SK-N-SH treated with all-trans-retinoic acid at 6 μM for 48 hours (cell line): ENCODE measurements at regions not wholly inside any gene's neighbourhood (a gene's known extent, or its start where the extent isn't known, plus 50 kb on each side); places are given as distances from the start of the nearest gene placed in this dataset.

ENCODE experiments used
- ATAC-seq: fragments of 200-7000 bp; cut with Tn5 transposase; 3 replicates; pipeline ENCODE4 v1.9.1; 2020; ENCODE audit warnings: mild to moderate bottlenecking, moderate library complexity
- ARNTL ChIP-seq: fragments of 450-650 bp; formaldehyde crosslinking; IDR thresholded peaks from 2 replicates; pipeline ENCODE4 v1.5.0; 2020; ENCODE audit warnings: low read depth, mild to moderate bottlenecking, moderate library complexity, borderline replicate concordance
- BACH2 ChIP-seq: fragments of 250-450 bp; sonication (Bioruptor Pico); IDR thresholded peaks from 2 replicates; pipeline ENCODE4 v1.9.0; 2021; ENCODE audit warnings: mild to moderate bottlenecking, borderline replicate concordance
- CSDC2 ChIP-seq: fragments of 250-450 bp; sonication (Bioruptor Pico); IDR thresholded peaks from 2 replicates; pipeline ENCODE4 v1.5.0; 2020; ENCODE audit warnings: mild to moderate bottlenecking, moderate library complexity
- GLIS3 ChIP-seq: fragments of 250-450 bp; sonication (Bioruptor Pico); IDR thresholded peaks from 2 replicates; pipeline ENCODE4 v1.5.0; 2020; ENCODE audit warnings: mild to moderate bottlenecking, moderate library complexity
- ISL1 ChIP-seq: fragments of 250-450 bp; sonication (Bioruptor Pico); IDR thresholded peaks from 2 replicates; pipeline ENCODE4 v2.1.2; 2022; ENCODE audit warnings: mild to moderate bottlenecking, moderate library complexity
- OSR1 ChIP-seq: fragments of 250-450 bp; sonication (Bioruptor Pico); IDR thresholded peaks from 2 replicates; pipeline ENCODE4 v1.8.0; 2022; ENCODE audit warnings: moderate library complexity, mild to moderate bottlenecking, inconsistent platforms
- POU6F1 ChIP-seq: fragments of 250-450 bp; sonication (Bioruptor Pico); IDR thresholded peaks from 2 replicates; pipeline ENCODE4 v1.8.0; 2021; ENCODE audit warnings: low read depth, mild to moderate bottlenecking, moderate library complexity, borderline replicate concordance
- PPARA ChIP-seq: fragments of 250-450 bp; sonication (Bioruptor Pico); IDR thresholded peaks from 2 replicates; pipeline ENCODE4 v1.5.0; 2020; ENCODE audit warnings: mild to moderate bottlenecking, borderline replicate concordance
- RARB ChIP-seq: fragments of 250-450 bp; sonication (Bioruptor Pico); IDR thresholded peaks from 2 replicates; pipeline ENCODE4 v1.8.0; 2021; ENCODE audit warnings: mild to moderate bottlenecking, moderate library complexity
- TCF4 ChIP-seq: fragments of 250-450 bp; sonication (Bioruptor Pico); IDR thresholded peaks from 2 replicates; pipeline ENCODE4 v1.8.0; 2021; ENCODE audit warnings: mild to moderate bottlenecking, moderate library complexity, borderline replicate concordance
- TOX ChIP-seq: fragments of 250-450 bp; sonication (Bioruptor Pico); IDR thresholded peaks from 2 replicates; pipeline ENCODE4 v1.8.0; 2021; ENCODE audit warnings: mild to moderate bottlenecking, moderate library complexity, borderline replicate concordance
- ZC3H10 ChIP-seq: fragments of 250-450 bp; sonication (Bioruptor Pico); IDR thresholded peaks from 2 replicates; pipeline ENCODE4 v1.5.1; 2021; ENCODE audit warnings: mild to moderate bottlenecking, moderate library complexity
- ZFP3 ChIP-seq: fragments of 250-450 bp; sonication (Bioruptor Pico); IDR thresholded peaks from 2 replicates; pipeline ENCODE4 v1.5.0; 2020; ENCODE audit warnings: mild to moderate bottlenecking, moderate library complexity
- ZFP30 ChIP-seq: fragments of 450-650 bp; formaldehyde crosslinking; IDR thresholded peaks from 2 replicates; pipeline ENCODE4 v1.5.0; 2022; ENCODE audit warnings: mild to moderate bottlenecking, moderate library complexity
- ZNF565 ChIP-seq: fragments of 450-650 bp; formaldehyde crosslinking; conservative IDR thresholded peaks from 2 replicates; pipeline ENCODE4 v1.5.0; 2020; ENCODE audit warnings: low read depth, mild to moderate bottlenecking, moderate library complexity
- ZNF70 ChIP-seq: fragments of 450-650 bp; formaldehyde crosslinking; IDR thresholded peaks from 2 replicates; pipeline ENCODE4 v1.5.0; 2020; ENCODE audit warnings: mild to moderate bottlenecking, moderate library complexity
- ZNF8 ChIP-seq: fragments of 450-650 bp; formaldehyde crosslinking; IDR thresholded peaks from 2 replicates; pipeline ENCODE4 v1.5.0; 2020; ENCODE audit warnings: mild to moderate bottlenecking, moderate library complexity
- TF ChIP-seq, protein P1 (sequence below): fragments of 250-450 bp; sonication (Bioruptor Pico); IDR thresholded peaks from 2 replicates; pipeline ENCODE4 v1.5.1; 2021; ENCODE audit warnings: mild to moderate bottlenecking, moderate library complexity
- TF ChIP-seq, protein P2 (sequence below): fragments of 250-450 bp; sonication (Bioruptor Pico); IDR thresholded peaks from 2 replicates; pipeline ENCODE4 v1.5.1; 2020; ENCODE audit warnings: low read depth, mild to moderate bottlenecking, moderate library complexity
- TF ChIP-seq, protein P3 (sequence below): fragments of 250-450 bp; sonication (Bioruptor Pico); IDR thresholded peaks from 2 replicates; pipeline ENCODE4 v1.8.0; 2020; ENCODE audit warnings: mild to moderate bottlenecking, moderate library complexity, borderline replicate concordance

GRCh38 chr13:105312906-105313305 lies 1222.6 kb downstream of the EFNB2 start:
- ATAC-seq, result no peak
- TF ChIP-seq, protein P1, sequence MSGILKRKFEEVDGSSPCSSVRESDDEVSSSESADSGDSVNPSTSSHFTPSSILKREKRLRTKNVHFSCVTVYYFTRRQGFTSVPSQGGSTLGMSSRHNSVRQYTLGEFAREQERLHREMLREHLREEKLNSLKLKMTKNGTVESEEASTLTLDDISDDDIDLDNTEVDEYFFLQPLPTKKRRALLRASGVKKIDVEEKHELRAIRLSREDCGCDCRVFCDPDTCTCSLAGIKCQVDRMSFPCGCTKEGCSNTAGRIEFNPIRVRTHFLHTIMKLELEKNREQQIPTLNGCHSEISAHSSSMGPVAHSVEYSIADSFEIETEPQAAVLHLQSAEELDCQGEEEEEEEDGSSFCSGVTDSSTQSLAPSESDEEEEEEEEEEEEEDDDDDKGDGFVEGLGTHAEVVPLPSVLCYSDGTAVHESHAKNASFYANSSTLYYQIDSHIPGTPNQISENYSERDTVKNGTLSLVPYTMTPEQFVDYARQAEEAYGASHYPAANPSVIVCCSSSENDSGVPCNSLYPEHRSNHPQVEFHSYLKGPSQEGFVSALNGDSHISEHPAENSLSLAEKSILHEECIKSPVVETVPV, result no peak
- TF ChIP-seq ZNF8 (CRISPR knock-in tag), result no peak
- no peak for TF ChIP-seq ISL1 (CRISPR knock-in tag)
- TF ChIP-seq, all 23 proteins: peak for 0

GRCh38 chr13:105311094-105311493 lies 1224.4 kb downstream of the EFNB2 start:
- no peak for ATAC-seq
- TF ChIP-seq GLIS3 (CRISPR knock-in tag) (no peak), ZFP3 (CRISPR knock-in tag) (no peak), ZNF565 (CRISPR knock-in tag) (no peak)
- TF ChIP-seq, protein P2, sequence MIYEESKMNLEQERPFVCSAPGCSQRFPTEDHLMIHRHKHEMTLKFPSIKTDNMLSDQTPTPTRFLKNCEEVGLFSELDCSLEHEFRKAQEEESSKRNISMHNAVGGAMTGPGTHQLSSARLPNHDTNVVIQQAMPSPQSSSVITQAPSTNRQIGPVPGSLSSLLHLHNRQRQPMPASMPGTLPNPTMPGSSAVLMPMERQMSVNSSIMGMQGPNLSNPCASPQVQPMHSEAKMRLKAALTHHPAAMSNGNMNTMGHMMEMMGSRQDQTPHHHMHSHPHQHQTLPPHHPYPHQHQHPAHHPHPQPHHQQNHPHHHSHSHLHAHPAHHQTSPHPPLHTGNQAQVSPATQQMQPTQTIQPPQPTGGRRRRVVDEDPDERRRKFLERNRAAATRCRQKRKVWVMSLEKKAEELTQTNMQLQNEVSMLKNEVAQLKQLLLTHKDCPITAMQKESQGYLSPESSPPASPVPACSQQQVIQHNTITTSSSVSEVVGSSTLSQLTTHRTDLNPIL (CRISPR knock-in tag), result no peak

DNA sequence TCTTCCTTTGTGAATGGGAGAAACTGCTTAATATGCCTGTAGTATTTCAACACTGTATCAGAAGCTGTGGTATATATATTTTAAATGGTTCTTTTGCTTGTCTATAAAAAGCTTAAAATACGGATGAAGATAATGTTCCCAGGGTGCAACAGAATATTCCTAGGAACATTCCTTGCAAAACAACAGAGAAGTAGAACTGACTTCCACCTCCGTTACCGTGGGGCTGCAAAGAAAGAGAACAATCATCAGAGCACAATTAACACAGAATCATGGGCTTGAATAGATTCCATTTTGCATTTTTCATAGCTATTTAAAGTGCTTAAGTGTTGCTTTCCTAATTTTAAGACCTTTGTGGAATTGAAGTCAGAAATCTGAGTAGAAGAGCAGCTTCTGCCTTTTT lies 1227.7 kb downstream of the EFNB2 start:
- TF ChIP-seq ZFP30 (no peak), OSR1 (CRISPR knock-in tag) (no peak), ZNF70 (CRISPR knock-in tag) (no peak), ZNF565 (CRISPR knock-in tag) (no peak), BACH2 (no peak), POU6F1 (CRISPR knock-in tag) (no peak)
- ATAC-seq, result no peak

DNA sequence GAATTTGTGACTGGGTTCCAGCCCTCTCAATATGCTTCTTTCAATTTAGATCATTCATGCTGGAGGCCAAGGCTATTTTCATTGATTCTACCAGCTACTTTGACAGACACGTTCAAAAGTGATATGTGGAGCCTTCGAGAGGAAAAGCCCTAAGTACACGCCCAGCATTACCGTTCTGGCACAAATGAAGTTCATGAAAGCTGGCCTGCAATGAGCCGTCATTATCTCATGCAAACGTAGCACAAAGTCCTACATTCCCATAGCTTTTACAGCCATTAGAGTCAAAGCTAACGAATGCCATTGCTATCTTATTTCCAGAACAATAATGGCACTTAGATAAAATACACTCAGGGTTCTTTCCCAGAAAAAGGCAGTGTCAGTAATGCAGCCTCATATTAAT lies 1237.6 kb downstream of the EFNB2 start:
- TF ChIP-seq RARB (CRISPR knock-in tag) (no peak), ISL1 (CRISPR knock-in tag) (no peak), ZFP3 (CRISPR knock-in tag) (no peak), ZC3H10 (no peak), OSR1 (CRISPR knock-in tag) (no peak), GLIS3 (CRISPR knock-in tag) (no peak), ZNF70 (CRISPR knock-in tag) (no peak), TCF4 (no peak), ZFP30 (no peak)
- TF ChIP-seq, protein P2 (CRISPR knock-in tag), result no peak
- TF ChIP-seq, protein P1, result no peak
- TF ChIP-seq, protein P3, sequence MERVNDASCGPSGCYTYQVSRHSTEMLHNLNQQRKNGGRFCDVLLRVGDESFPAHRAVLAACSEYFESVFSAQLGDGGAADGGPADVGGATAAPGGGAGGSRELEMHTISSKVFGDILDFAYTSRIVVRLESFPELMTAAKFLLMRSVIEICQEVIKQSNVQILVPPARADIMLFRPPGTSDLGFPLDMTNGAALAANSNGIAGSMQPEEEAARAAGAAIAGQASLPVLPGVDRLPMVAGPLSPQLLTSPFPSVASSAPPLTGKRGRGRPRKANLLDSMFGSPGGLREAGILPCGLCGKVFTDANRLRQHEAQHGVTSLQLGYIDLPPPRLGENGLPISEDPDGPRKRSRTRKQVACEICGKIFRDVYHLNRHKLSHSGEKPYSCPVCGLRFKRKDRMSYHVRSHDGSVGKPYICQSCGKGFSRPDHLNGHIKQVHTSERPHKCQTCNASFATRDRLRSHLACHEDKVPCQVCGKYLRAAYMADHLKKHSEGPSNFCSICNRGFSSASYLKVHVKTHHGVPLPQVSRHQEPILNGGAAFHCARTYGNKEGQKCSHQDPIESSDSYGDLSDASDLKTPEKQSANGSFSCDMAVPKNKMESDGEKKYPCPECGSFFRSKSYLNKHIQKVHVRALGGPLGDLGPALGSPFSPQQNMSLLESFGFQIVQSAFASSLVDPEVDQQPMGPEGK (CRISPR knock-in tag), result no peak
- TF ChIP-seq, all 23 proteins: peak for 0
- ATAC-seq, result no peak

DNA sequence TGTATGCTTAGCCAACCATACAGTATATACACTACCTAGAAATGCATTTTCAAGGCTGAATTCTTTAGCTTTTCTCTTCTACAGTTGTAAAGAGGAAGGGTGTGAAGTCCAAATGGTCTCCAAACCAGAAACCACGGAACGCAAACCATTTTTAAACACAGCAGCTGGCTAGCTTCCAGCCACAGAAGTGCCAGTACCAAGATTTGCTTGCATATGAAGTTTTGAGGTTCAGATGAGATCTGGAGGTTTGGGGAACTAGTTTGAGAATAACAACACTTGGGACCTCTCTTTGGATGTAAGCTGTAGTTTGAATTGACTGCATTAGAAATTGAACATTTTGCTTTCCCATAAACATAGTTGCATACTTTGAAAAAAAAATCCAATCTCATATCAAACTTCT lies 1243.5 kb downstream of the EFNB2 start:
- ATAC-seq, result no peak
- TF ChIP-seq ARNTL (no peak), ZFP3 (CRISPR knock-in tag) (no peak), POU6F1 (CRISPR knock-in tag) (no peak), ZNF70 (CRISPR knock-in tag) (no peak), OSR1 (CRISPR knock-in tag) (no peak), CSDC2 (CRISPR knock-in tag) (no peak), ISL1 (CRISPR knock-in tag) (no peak), PPARA (no peak), RARB (CRISPR knock-in tag) (no peak), TOX (CRISPR knock-in tag) (no peak)
- TF ChIP-seq, protein P1, result no peak
- TF ChIP-seq, protein P2 (CRISPR knock-in tag), result no peak
